GM23248 (cell line): ENCODE measurements at regions not wholly inside any gene's neighbourhood (a gene's known extent, or its start where the extent isn't known, plus 50 kb on each side); places are given as distances from the start of the nearest gene placed in this dataset.

Experiments used
- EZH2 ChIP-seq: fragments of 200-600 bp; sonication (generic); IDR thresholded peaks from 2 replicates; pipeline ENCODE4 v1.6.1; 2018; ENCODE audit warnings: antibody characterized with exemption, mild to moderate bottlenecking; ENCODE audit not compliant: insufficient read depth, poor library complexity, severe bottlenecking
- EZH2phosphoT487 ChIP-seq: fragments of 200-600 bp; sonication (generic); IDR thresholded peaks from 2 replicates; pipeline ENCODE4 v1.6.1; 2018; ENCODE audit warnings: antibody characterized with exemption, moderate library complexity, mild to moderate bottlenecking, low read depth; ENCODE audit not compliant: insufficient read depth

- TF ChIP-seq EZH2phosphoT487 (no peak), EZH2 (no peak)
Observed at GRCh38 chr4:177194906-177195305, 114.8 kb upstream of the NEIL3 start.
